SK-N-SH treated with all-trans-retinoic acid at 6 μM for 48 hours (cell line): ENCODE measurements at regions not wholly inside any gene's neighbourhood (a gene's known extent, or its start where the extent isn't known, plus 50 kb on each side); places are given as distances from the start of the nearest gene placed in this dataset.

Experiments
- ARNTL ChIP-seq: fragments of 450-650 bp; formaldehyde crosslinking; IDR thresholded peaks from 2 replicates; pipeline ENCODE4 v1.5.0; 2020; ENCODE audit warnings: low read depth, mild to moderate bottlenecking, moderate library complexity, borderline replicate concordance
- TCF4 ChIP-seq: fragments of 250-450 bp; sonication (Bioruptor Pico); IDR thresholded peaks from 2 replicates; pipeline ENCODE4 v1.8.0; 2021; ENCODE audit warnings: mild to moderate bottlenecking, moderate library complexity, borderline replicate concordance
- ZFP3 ChIP-seq: fragments of 250-450 bp; sonication (Bioruptor Pico); IDR thresholded peaks from 2 replicates; pipeline ENCODE4 v1.5.0; 2020; ENCODE audit warnings: mild to moderate bottlenecking, moderate library complexity
- ZFP30 ChIP-seq: fragments of 450-650 bp; formaldehyde crosslinking; IDR thresholded peaks from 2 replicates; pipeline ENCODE4 v1.5.0; 2022; ENCODE audit warnings: mild to moderate bottlenecking, moderate library complexity
- TF ChIP-seq, protein P1 (sequence below): fragments of 250-450 bp; sonication (Bioruptor Pico); IDR thresholded peaks from 2 replicates; pipeline ENCODE4 v1.5.1; 2020; ENCODE audit warnings: low read depth, mild to moderate bottlenecking, moderate library complexity
- TF ChIP-seq, protein P2 (sequence below): fragments of 250-450 bp; sonication (Bioruptor Pico); IDR thresholded peaks from 2 replicates; pipeline ENCODE4 v1.8.0; 2020; ENCODE audit warnings: mild to moderate bottlenecking, moderate library complexity, borderline replicate concordance

DNA sequence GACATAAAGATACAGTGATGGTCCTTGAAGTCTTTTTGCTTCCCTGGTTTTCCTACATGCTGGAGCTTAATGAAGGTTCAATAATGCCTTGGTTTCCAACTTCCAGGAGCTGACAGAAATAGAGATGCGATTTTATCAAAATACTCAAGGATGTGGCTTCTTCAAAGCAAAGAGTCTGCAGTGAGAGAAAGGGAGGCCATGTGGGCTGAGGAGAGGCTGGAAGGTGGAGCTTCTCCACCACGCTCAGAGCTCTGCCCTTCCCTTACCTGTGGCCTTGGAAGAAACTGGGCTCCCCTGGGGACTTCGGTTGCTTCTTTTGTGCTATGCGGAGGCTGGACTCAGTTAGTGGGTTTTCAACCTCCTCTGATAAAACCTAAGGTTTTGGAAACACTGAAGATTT, 175.0 kb upstream of the APCDD1 start:
- TF ChIP-seq, protein P1, sequence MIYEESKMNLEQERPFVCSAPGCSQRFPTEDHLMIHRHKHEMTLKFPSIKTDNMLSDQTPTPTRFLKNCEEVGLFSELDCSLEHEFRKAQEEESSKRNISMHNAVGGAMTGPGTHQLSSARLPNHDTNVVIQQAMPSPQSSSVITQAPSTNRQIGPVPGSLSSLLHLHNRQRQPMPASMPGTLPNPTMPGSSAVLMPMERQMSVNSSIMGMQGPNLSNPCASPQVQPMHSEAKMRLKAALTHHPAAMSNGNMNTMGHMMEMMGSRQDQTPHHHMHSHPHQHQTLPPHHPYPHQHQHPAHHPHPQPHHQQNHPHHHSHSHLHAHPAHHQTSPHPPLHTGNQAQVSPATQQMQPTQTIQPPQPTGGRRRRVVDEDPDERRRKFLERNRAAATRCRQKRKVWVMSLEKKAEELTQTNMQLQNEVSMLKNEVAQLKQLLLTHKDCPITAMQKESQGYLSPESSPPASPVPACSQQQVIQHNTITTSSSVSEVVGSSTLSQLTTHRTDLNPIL (CRISPR knock-in tag): no peak
- TF ChIP-seq, protein P2, sequence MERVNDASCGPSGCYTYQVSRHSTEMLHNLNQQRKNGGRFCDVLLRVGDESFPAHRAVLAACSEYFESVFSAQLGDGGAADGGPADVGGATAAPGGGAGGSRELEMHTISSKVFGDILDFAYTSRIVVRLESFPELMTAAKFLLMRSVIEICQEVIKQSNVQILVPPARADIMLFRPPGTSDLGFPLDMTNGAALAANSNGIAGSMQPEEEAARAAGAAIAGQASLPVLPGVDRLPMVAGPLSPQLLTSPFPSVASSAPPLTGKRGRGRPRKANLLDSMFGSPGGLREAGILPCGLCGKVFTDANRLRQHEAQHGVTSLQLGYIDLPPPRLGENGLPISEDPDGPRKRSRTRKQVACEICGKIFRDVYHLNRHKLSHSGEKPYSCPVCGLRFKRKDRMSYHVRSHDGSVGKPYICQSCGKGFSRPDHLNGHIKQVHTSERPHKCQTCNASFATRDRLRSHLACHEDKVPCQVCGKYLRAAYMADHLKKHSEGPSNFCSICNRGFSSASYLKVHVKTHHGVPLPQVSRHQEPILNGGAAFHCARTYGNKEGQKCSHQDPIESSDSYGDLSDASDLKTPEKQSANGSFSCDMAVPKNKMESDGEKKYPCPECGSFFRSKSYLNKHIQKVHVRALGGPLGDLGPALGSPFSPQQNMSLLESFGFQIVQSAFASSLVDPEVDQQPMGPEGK: no peak
- TF ChIP-seq ZFP3 (CRISPR knock-in tag): no peak
- TF ChIP-seq ZFP30: no peak
- no peak for TF ChIP-seq TCF4 (CRISPR knock-in tag)
- TF ChIP-seq ARNTL (CRISPR knock-in tag): no peak
